HCT116 (cell line): ENCODE measurements at regions not wholly inside any gene's neighbourhood (a gene's known extent, or its start where the extent isn't known, plus 50 kb on each side); places are given as distances from the start of the nearest gene placed in this dataset.

Experiments
- ATAC-seq: fragments of 200-7000 bp; cut with Tn5 transposase; 2 replicates; pipeline ENCODE4 v1.9.1; 2020; ENCODE audit warnings: mild to moderate bottlenecking, moderate library complexity
- BruUV-seq: library from RNA; stranded (reverse); fragments of 400-500 nt; replicated peaks from 2 replicates; lab custom pipeline; 2021; lab: Mats Ljungman, UMichigan
- CTCF ChIA-PET: fragments of 300-600 bp; sonication (Branson Sonifier 250); formaldehyde crosslinking; loops from one replicate; lab custom pipeline; 2021; ENCODE audit warnings: antibody characterized with exemption; lab: Charles Lee
- POLR2A ChIA-PET: fragments of 300-600, 350-600 bp; sonication (Branson Sonifier 250); formaldehyde crosslinking; loops from one replicate; lab custom pipeline; 2021; ENCODE audit warnings: antibody characterized with exemption; lab: Charles Lee
- RAD21 ChIA-PET, 2 experiments: fragments of 300-600 bp; sonication (Branson Sonifier 250); formaldehyde crosslinking; loops; one replicate each; lab custom pipeline; 2023; ENCODE audit warnings: low total read pairs in 2 of 2; ENCODE audit not compliant: uncharacterized antibody in 2 of 2, unreplicated experiment in 2 of 2, low non-redundant PET in 1 of 2; lab: Charles Lee
- DNase-seq: peaks from one replicate; pipeline ENCODE4 v3.0.0-alpha.2; 2010; ENCODE audit warnings: low read depth, low spot score
- H2AFZ ChIP-seq: fragments of 200-600 bp; shearing (Covaris generic), sonication (generic); 2 replicates; pipeline ENCODE4 v1.6.1; 2017; ENCODE audit warnings: low read depth, mixed run types, mixed read lengths, antibody characterized with exemption, low read length; ENCODE audit not compliant: poor library complexity, severe bottlenecking
- H3K27ac ChIP-seq: 2 replicates; pipeline ENCODE4 v1.5.1; 2012; ENCODE audit warnings: low read depth, low read length
- H3K27me3 ChIP-seq: fragments of 200-600 bp; sonication (generic); 2 replicates; pipeline ENCODE4 v1.6.1; 2016; ENCODE audit warnings: mixed run types, low read length, mixed read lengths; ENCODE audit not compliant: insufficient read depth
- H3K36me3 ChIP-seq, 2 experiments: fragments of 200-500 bp in 1 of 2; fragments of 200-600 bp in 1 of 2; sonication (Bioruptor generic) in 1 of 2; sonication (generic) in 1 of 2; 2 replicates each; pipeline versions ENCODE4 v1.5.1 to v1.6.1; 2014 to 2016; ENCODE audit warnings: low read length in 2 of 2, inconsistent platforms in 1 of 2, mixed read lengths in 1 of 2, mixed run types in 1 of 2; ENCODE audit not compliant: insufficient read depth in 2 of 2, control insufficient read depth in 1 of 2
- H3K4me1 ChIP-seq, 2 experiments: fragments of 200-600 bp in 1 of 2; sonication (generic) in 1 of 2; 2 replicates each; pipeline versions ENCODE4 v1.5.1 to v1.6.1; 2012 to 2017; ENCODE audit warnings: low read length in 2 of 2, inconsistent platforms in 1 of 2, mild to moderate bottlenecking in 1 of 2, mixed read lengths in 1 of 2, mixed run types in 1 of 2, moderate library complexity in 1 of 2; ENCODE audit not compliant: insufficient read depth in 2 of 2, control insufficient read depth in 1 of 2
- H3K4me2 ChIP-seq: fragments of 200-600 bp; sonication (generic); 2 replicates; pipeline ENCODE4 v1.6.1; 2017; ENCODE audit warnings: mixed run types, low read length, mixed read lengths
- H3K4me3 ChIP-seq, 2 experiments: fragments of 200-600 bp in 1 of 2; sonication (generic) in 1 of 2; replicated peaks in 1 of 2; 2 replicates each; pipeline ENCODE4 v1.5.1; 2011 to 2016; ENCODE audit warnings: low read length in 2 of 2, control low read depth in 1 of 2, low read depth in 1 of 2, mild to moderate bottlenecking in 1 of 2, mixed read lengths in 1 of 2, mixed run types in 1 of 2
- H3K79me2 ChIP-seq: fragments of 200-600 bp; sonication (generic); 2 replicates; pipeline ENCODE4 v1.6.1; 2017; ENCODE audit warnings: mild to moderate bottlenecking, mixed run types, low read length, moderate library complexity, mixed read lengths; ENCODE audit not compliant: insufficient read depth
- H3K9ac ChIP-seq: fragments of 200-600 bp; sonication (generic); 2 replicates; pipeline ENCODE4 v1.6.1; 2016; ENCODE audit warnings: low read length, mixed read lengths
- H3K9me2 ChIP-seq: fragments of 200-600 bp; sonication (generic), shearing (Covaris generic); 2 replicates; pipeline ENCODE4 v1.6.1; 2017; ENCODE audit warnings: mixed run types, mild to moderate bottlenecking, moderate library complexity; ENCODE audit not compliant: insufficient read depth
- H3K9me3 ChIP-seq, 2 experiments: fragments of 200-500 bp in 1 of 2; fragments of 200-600 bp in 1 of 2; sonication (Bioruptor generic) in 1 of 2; sonication (generic) in 1 of 2; 2 replicates each; pipeline ENCODE4 v1.6.1; 2014 to 2017; ENCODE audit warnings: low read length in 2 of 2, mixed read lengths in 2 of 2, inconsistent platforms in 1 of 2, low read depth in 1 of 2, mild to moderate bottlenecking in 1 of 2, mixed run types in 1 of 2, moderate library complexity in 1 of 2; ENCODE audit not compliant: control insufficient read depth in 1 of 2, insufficient read depth in 1 of 2
- H4K20me1 ChIP-seq: fragments of 200-600 bp; sonication (generic), shearing (Covaris generic); 2 replicates; pipeline ENCODE4 v1.6.1; 2017; ENCODE audit warnings: mixed run types, mild to moderate bottlenecking, moderate library complexity; ENCODE audit not compliant: insufficient read depth
- CBX3 ChIP-seq: IDR thresholded peaks from 2 replicates; pipeline ENCODE4 v1.6.1; 2012; ENCODE audit warnings: low read depth
- EGR1 ChIP-seq: IDR thresholded peaks from 2 replicates; pipeline ENCODE4 v1.6.1; 2012; ENCODE audit warnings: low read depth
- EZH2 ChIP-seq: fragments of 200-600 bp; sonication (generic); IDR thresholded peaks from 2 replicates; pipeline ENCODE4 v1.6.1; 2017; ENCODE audit warnings: antibody characterized with exemption, mixed run types
- EZH2phosphoT487 ChIP-seq: fragments of 200-600 bp; IDR thresholded peaks from 2 replicates; pipeline ENCODE4 v1.6.1; 2018; ENCODE audit warnings: antibody characterized with exemption, borderline replicate concordance
- FOSL1 ChIP-seq: IDR thresholded peaks from 2 replicates; pipeline ENCODE4 v1.6.1; 2012; ENCODE audit warnings: low read depth
- RAD21 ChIP-seq: IDR thresholded peaks from 2 replicates; pipeline ENCODE4 v1.6.1; 2012; ENCODE audit warnings: low read depth, mild to moderate bottlenecking
- SIN3A ChIP-seq: IDR thresholded peaks from 2 replicates; pipeline ENCODE4 v1.6.1; 2012; ENCODE audit warnings: low read depth
- SP1 ChIP-seq: IDR thresholded peaks from 2 replicates; pipeline ENCODE4 v1.6.1; 2012; ENCODE audit warnings: low read depth
- SRF ChIP-seq: IDR thresholded peaks from 2 replicates; pipeline ENCODE4 v1.6.1; 2012; ENCODE audit warnings: low read depth
- TCF7L2 ChIP-seq: IDR thresholded peaks from 2 replicates; pipeline ENCODE4 v1.7.0; 2011; ENCODE audit warnings: borderline replicate concordance, inconsistent platforms; ENCODE audit not compliant: insufficient read depth, insufficient read length; ENCODE audit errors: extremely low read depth
- YY1 ChIP-seq: IDR thresholded peaks from 2 replicates; pipeline ENCODE4 v1.6.1; 2011; ENCODE audit warnings: low read length, low read depth, moderate library complexity, mild to moderate bottlenecking; ENCODE audit not compliant: insufficient replicate concordance; ENCODE audit errors: extremely low read depth
- ZBTB33 ChIP-seq: IDR thresholded peaks from 2 replicates; pipeline ENCODE4 v1.6.1; 2011; ENCODE audit warnings: mild to moderate bottlenecking, low read length, moderate library complexity; ENCODE audit not compliant: insufficient replicate concordance; ENCODE audit errors: extremely low read depth
- ZFX ChIP-seq: fragments of 450-650 bp; IDR thresholded peaks from 2 replicates; pipeline ENCODE4 v1.6.1; 2017
- intact Hi-C: fragments of 100-400 bp; cut with micrococcal nuclease; formaldehyde crosslinking; loops from 2 replicates; pipeline ENCODE4 v1.10.0; 2022
- TF ChIP-seq, protein P1 (sequence below): IDR thresholded peaks from 2 replicates; pipeline ENCODE4 v1.6.1; 2012
- TF ChIP-seq, protein P2 (sequence below): IDR thresholded peaks from 2 replicates; pipeline ENCODE4 v1.6.1; 2012; ENCODE audit warnings: low read depth

DNA sequence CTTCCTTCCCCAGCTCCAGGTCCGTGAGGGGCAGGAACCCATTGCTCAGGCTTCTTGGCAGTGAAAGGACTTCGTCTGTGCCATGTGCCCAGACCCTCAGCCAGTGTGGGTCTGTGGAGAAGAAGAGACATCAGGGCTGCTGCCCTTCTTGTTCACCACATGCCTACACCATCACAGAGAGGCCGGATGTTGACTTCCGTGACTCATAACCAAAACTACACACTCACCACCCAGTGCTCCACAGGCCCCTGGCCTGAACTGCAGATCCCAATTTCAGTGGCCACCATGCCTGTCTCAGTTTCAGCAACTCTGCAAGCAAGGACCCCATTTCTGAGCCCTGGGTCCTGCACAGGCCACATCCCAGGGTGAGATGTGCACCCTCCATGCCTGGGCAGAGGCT, 332.6 kb upstream of the SALL3 start:
- no TSS peak for BruUV-seq

DNA sequence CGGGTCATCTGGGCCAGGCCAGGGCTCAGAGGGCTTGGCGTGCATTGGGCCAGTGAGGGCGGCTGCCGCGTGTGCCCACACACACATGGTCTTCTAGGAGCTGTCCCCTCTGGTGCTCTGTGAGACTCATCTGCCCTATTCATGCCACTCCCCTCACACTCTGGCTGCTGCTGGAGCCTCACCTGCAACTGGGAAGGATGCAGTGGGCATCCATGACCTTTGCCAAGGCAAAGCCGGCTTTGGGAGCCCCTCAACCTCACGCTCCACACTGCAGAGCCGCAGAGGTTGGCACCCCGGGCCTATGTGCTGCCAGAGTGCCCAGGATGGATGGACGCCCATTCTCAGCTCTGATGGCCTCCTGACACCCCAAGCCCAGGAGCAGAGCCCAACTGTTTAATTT, 330.2 kb upstream of the SALL3 start:
- intact Hi-C loops: no loop called here
- TF ChIP-seq CBX3: no peak
- TF ChIP-seq, protein P1, sequence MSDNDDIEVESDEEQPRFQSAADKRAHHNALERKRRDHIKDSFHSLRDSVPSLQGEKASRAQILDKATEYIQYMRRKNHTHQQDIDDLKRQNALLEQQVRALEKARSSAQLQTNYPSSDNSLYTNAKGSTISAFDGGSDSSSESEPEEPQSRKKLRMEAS: no peak
- TF ChIP-seq, protein P2, sequence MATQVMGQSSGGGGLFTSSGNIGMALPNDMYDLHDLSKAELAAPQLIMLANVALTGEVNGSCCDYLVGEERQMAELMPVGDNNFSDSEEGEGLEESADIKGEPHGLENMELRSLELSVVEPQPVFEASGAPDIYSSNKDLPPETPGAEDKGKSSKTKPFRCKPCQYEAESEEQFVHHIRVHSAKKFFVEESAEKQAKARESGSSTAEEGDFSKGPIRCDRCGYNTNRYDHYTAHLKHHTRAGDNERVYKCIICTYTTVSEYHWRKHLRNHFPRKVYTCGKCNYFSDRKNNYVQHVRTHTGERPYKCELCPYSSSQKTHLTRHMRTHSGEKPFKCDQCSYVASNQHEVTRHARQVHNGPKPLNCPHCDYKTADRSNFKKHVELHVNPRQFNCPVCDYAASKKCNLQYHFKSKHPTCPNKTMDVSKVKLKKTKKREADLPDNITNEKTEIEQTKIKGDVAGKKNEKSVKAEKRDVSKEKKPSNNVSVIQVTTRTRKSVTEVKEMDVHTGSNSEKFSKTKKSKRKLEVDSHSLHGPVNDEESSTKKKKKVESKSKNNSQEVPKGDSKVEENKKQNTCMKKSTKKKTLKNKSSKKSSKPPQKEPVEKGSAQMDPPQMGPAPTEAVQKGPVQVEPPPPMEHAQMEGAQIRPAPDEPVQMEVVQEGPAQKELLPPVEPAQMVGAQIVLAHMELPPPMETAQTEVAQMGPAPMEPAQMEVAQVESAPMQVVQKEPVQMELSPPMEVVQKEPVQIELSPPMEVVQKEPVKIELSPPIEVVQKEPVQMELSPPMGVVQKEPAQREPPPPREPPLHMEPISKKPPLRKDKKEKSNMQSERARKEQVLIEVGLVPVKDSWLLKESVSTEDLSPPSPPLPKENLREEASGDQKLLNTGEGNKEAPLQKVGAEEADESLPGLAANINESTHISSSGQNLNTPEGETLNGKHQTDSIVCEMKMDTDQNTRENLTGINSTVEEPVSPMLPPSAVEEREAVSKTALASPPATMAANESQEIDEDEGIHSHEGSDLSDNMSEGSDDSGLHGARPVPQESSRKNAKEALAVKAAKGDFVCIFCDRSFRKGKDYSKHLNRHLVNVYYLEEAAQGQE: no peak
- TF ChIP-seq ZFX: no peak
- no peak for TF ChIP-seq YY1
- no peak for TF ChIP-seq RAD21
- no peak for TF ChIP-seq SRF
- TF ChIP-seq SP1: no peak
- no peak for TF ChIP-seq EGR1
- TF ChIP-seq EZH2: no peak
- TF ChIP-seq ZBTB33: no peak
- no peak for TF ChIP-seq SIN3A
- no peak for TF ChIP-seq FOSL1
- TF ChIP-seq TCF7L2: no peak
- ChIA-PET POLR2A (no interaction called here), RAD21 (no interaction called here), CTCF (no interaction called here)
- Histone ChIP-seq H3K9me2 (no peaks in the 10 kb centered on the region), H3K9me3 (peaks cover 0 to 7% of the 10 kb centered on the region in 2 experiments; a peak in 1 of 4 replicates), H4K20me1 (no peaks in the 10 kb centered on the region), H3K36me3 (no peaks in the 10 kb centered on the region), H3K4me1 (no peaks in the 10 kb centered on the region), H3K4me3 (no peak overlapping the region), H3K27me3 (no peaks in the 10 kb centered on the region), H2AFZ (no peak overlapping the region), H3K9ac (no peak overlapping the region), H3K27ac (no peak overlapping the region), H3K4me2 (no peak overlapping the region), H3K79me2 (no peaks in the 10 kb centered on the region)
- no peak for DNase-seq
- ATAC-seq: no peak
- BruUV-seq: no TSS peak

More for the DNA sequence above, 332.6 kb upstream of the SALL3 start:
- RAD21 ChIA-PET: no interaction called here
- Histone ChIP-seq H3K79me2 (no peaks in the 10 kb centered on the region), H4K20me1 (no peaks in the 10 kb centered on the region), H3K9ac (no peak overlapping the region)
- TF ChIP-seq EZH2phosphoT487 (no peak), TCF7L2 (no peak), CBX3 (no peak)
- TF ChIP-seq, all 23 proteins: peak for 0
- Histone ChIP-seq H3K9me2 (no peaks in the 10 kb centered on the region), H3K4me3 (no peak overlapping the region), H3K4me1 (no peaks in the 10 kb centered on the region), H3K36me3 (no peaks in the 10 kb centered on the region), H3K9me3 (peaks cover 0 to 3% of the 10 kb centered on the region in 2 experiments; a peak in 1 of 4 replicates), H3K27me3 (no peaks in the 10 kb centered on the region), H2AFZ (no peak overlapping the region), H3K4me2 (no peak overlapping the region), H3K27ac (no peak overlapping the region)
- DNase-seq (no peak), ATAC-seq (no peak)
- ChIA-PET POLR2A (no interaction called here), CTCF (no interaction called here)
- intact Hi-C loops: no loop called here
